ENCODE measurements at regions not wholly inside any gene's neighbourhood (a gene's known extent, or its start where the extent isn't known, plus 50 kb on each side); places are given as distances from the start of the nearest gene placed in this dataset.

DNA sequence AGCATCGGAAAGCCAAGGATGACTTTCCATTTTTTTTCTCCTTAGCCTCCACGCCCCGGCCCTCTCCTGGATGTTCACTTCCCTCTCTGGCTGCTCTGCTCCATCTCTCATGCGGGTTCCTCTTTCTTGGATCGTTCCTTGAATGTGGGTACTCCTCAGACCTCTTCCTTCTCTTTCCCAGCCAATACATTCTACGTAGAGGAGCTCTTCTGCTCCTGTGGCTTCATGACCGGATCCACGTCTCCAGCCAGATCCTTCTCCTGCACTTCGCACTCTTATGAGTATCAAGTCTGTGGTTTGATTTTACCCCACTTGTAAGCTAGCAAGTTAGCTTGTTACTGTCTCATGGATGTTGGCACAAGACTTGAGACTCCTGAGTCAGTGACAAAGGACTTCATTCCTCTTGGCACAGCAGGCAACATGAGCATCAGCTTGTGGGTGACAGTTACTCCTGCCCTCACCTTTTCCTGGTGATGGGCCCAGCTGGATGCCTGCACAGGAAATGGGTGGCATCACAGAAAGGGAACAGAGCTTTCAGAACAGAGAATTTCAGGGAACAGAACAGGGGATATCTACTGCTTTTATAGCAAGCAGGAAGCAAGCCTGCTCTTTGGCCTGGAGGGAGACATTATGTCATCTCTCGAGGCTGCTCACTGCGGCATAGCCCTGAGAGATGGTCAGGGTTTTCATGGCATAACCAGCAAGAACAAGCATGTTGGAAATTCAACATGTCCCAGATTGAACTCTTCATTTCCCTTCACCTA, 100.1 kb upstream of the KIF26B start:
- H3K27ac Mint-ChIP-seq = no peak overlapping the region
- H3K4me1 Mint-ChIP-seq = peaks cover 23% of the 10 kb centered on the region
- no peaks in the 10 kb centered on the region for H3K9me3 Mint-ChIP-seq
- H3K4me3 Mint-ChIP-seq = no peak overlapping the region
- no peaks in the 10 kb centered on the region for H3K36me3 Mint-ChIP-seq
- H3K27me3 Mint-ChIP-seq = peaks cover 48% of the 10 kb centered on the region
- no peak for ATAC-seq

DNA sequence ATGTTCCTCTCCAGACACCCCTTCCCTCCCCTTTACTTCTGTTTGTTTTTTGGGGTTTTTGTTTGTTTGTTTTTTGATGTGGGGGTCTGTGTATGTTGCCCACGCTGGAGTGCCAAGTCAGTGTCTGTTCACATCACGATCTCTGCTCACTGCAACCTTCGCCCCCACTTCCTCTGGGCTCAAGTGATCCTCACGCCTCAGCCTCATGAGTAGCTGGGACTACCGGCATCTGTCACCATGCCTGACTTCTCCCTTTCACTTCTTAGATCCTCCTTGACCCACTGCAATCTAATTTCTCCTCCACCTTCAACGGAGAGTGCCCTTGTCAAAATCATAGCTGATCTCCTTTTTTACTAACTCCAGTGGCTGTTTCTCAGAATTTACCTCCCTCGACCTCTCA, 100.7 kb upstream of the KIF26B start:
- Mint-ChIP-seq H3K36me3 (no peaks in the 10 kb centered on the region), H3K27me3 (peaks cover 48% of the 10 kb centered on the region), H3K9me3 (no peaks in the 10 kb centered on the region), H3K4me3 (no peak overlapping the region), H3K27ac (no peak overlapping the region), H3K4me1 (peaks cover 23% of the 10 kb centered on the region)
- no peak for ATAC-seq

GRCh38 chr1:245052258-245052657, 102.5 kb upstream of the KIF26B start:
- no peak for ATAC-seq
- Mint-ChIP-seq H3K27ac (peak overlapping the region; percentile 12), H3K4me1 (peaks cover 23% of the 10 kb centered on the region), H3K9me3 (no peaks in the 10 kb centered on the region), H3K27me3 (peaks cover 48% of the 10 kb centered on the region), H3K4me3 (no peak overlapping the region), H3K36me3 (no peaks in the 10 kb centered on the region)

GRCh38 chr1:245051349-245052221, 103.2 kb upstream of the KIF26B start:
- ATAC-seq = peak; percentile 34

GRCh38 chr1:245046769-245047168, 108.0 kb upstream of the KIF26B start:
- Mint-ChIP-seq H3K36me3 (no peaks in the 10 kb centered on the region), H3K4me1 (peaks cover 14% of the 10 kb centered on the region), H3K27me3 (peaks cover 10% of the 10 kb centered on the region), H3K4me3 (no peak overlapping the region), H3K9me3 (no peaks in the 10 kb centered on the region), H3K27ac (no peak overlapping the region)
- no peak for ATAC-seq

More at GRCh38 chr1:245051349-245052221, 103.2 kb upstream of the KIF26B start:
- H3K36me3 Mint-ChIP-seq = no peaks in the 10 kb centered on the region
- H3K27me3 Mint-ChIP-seq = peaks cover 48% of the 10 kb centered on the region
- no peaks in the 10 kb centered on the region for H3K9me3 Mint-ChIP-seq
- H3K4me3 Mint-ChIP-seq = peak overlapping the region; percentile 48
- peaks cover 23% of the 10 kb centered on the region for H3K4me1 Mint-ChIP-seq
- peak overlapping the region; percentile 12 for H3K27ac Mint-ChIP-seq

DNA sequence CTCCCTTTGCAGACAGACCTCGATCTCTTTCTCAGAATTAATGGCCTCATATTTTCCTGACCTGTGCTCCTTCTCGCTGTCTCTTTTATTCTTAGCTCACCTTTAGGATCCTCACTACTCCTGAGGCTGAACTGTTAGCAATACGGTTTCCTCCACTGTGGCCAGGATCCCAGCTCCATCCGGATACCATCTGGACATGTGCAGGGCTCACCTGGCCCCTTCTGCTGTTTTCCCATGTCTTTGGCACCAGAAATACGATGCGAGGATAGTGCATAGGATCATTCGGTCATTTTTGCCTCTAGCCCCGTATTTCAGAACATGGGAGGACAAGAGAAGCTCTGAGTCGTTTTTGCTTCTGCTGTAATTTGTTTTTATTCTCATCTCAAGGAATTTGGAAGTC, 108.5 kb upstream of the KIF26B start:
- no peak overlapping the region for H3K4me3 Mint-ChIP-seq
- no peak overlapping the region for H3K27ac Mint-ChIP-seq
- peaks cover 10% of the 10 kb centered on the region for H3K4me1 Mint-ChIP-seq
- ATAC-seq = no peak
- H3K9me3 Mint-ChIP-seq = no peaks in the 10 kb centered on the region
- no peaks in the 10 kb centered on the region for H3K36me3 Mint-ChIP-seq
- H3K27me3 Mint-ChIP-seq = peaks cover 5% of the 10 kb centered on the region

DNA sequence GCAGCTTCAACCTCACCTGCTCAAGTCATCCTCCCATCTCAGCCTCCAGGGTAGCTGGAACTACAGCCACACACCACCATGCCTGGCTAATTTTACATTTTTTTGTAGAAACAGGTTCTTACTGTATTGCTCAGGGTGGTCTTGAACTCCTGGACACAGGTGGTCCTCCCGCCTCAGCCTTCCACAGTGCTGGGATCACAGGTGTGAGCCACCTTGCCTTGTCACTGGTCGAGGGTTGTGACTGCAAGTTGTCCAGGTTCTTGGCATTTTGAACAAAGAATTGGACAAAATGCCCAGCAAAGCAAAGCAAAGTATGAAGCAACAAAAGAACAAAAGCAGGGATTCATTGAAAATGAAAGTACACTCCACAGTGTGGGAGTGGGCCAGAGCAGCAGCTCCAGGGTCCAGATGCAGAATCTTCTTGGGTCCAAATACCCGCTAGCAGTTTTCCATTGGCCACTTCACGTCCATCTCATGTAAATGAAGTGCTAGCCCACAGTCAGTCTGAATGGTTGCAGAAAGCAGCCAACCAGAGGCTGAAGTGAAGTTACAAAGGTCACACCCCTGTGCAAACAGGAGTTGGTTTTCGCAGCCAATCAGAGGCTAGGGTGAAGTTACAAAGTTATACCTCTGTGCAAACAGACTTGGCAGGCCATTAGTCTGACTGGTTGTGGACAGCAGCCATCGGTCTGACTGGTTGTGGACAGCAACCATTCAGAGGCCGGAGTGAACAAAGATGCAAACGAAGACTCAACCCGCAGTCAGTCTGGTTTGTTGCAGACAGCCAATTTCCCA, 109.5 kb upstream of the KIF26B start:
- H3K4me3 Mint-ChIP-seq = no peak overlapping the region

DNA sequence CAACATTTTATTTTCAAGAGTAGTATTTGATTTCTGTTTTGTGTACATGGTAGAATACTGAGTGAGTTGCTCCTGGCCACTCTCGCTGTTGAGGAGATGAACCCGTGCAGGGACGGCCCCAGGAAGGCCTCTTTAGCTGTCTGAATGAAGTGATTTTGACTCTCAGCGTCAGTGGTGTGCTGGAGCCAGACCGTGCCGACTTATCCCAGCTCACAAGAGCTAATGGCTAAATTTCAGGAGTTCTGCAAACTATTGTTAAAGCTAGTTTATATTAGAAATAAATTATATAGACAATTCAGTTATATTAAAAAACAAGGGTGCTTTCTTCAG, 111.2 kb upstream of the KIF26B start:
- ATAC-seq = no peak
- no peak overlapping the region for H3K4me3 Mint-ChIP-seq
- H3K36me3 Mint-ChIP-seq = no peaks in the 10 kb centered on the region
- H3K9me3 Mint-ChIP-seq = no peaks in the 10 kb centered on the region
- no peaks in the 10 kb centered on the region for H3K27me3 Mint-ChIP-seq
- H3K4me1 Mint-ChIP-seq = peaks cover 6% of the 10 kb centered on the region
- no peak overlapping the region for H3K27ac Mint-ChIP-seq

More for the DNA sequence above, 109.5 kb upstream of the KIF26B start:
- no peaks in the 10 kb centered on the region for H3K9me3 Mint-ChIP-seq
- no peak for ATAC-seq
- no peaks in the 10 kb centered on the region for H3K27me3 Mint-ChIP-seq
- H3K36me3 Mint-ChIP-seq = no peaks in the 10 kb centered on the region
- H3K27ac Mint-ChIP-seq = no peak overlapping the region
- H3K4me1 Mint-ChIP-seq = peaks cover 6% of the 10 kb centered on the region

- no peak for ATAC-seq
- H3K36me3 Mint-ChIP-seq = no peaks in the 10 kb centered on the region
- H3K4me3 Mint-ChIP-seq = no peak overlapping the region
- H3K4me1 Mint-ChIP-seq = peaks cover 3% of the 10 kb centered on the region
- no peak overlapping the region for H3K27ac Mint-ChIP-seq
- no peaks in the 10 kb centered on the region for H3K27me3 Mint-ChIP-seq
- H3K9me3 Mint-ChIP-seq = no peaks in the 10 kb centered on the region
Measured at GRCh38 chr1:245041058-245041698, 113.6 kb upstream of the KIF26B start.

GRCh38 chr1:245039196-245039595, 115.6 kb upstream of the KIF26B start:
- no peak for ATAC-seq

DNA sequence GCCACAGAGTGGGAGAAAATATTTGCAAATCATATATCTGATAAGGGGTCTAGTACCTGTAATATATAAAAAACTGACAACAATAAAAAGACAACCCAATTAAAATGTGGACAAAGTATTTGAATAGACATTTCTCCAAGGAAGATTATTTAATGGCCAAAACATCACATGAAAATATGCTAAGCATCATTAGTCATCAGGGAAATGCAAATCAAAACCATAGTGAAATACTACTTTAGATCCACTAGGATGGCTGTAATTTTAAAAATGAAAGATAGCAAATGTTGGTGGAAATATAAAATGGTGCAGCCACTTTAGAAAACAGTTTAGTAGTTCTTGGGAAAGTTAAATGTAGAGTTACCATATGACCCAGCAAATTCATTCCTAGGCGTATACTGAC, 118.7 kb upstream of the KIF26B start:
- no peaks in the 10 kb centered on the region for H3K9me3 Mint-ChIP-seq
- H3K27ac Mint-ChIP-seq = no peak overlapping the region
- no peaks in the 10 kb centered on the region for H3K27me3 Mint-ChIP-seq
- no peaks in the 10 kb centered on the region for H3K36me3 Mint-ChIP-seq
- ATAC-seq = no peak
- H3K4me1 Mint-ChIP-seq = no peaks in the 10 kb centered on the region
- H3K4me3 Mint-ChIP-seq = no peak overlapping the region

More at GRCh38 chr1:245039196-245039595, 115.6 kb upstream of the KIF26B start:
- H3K27me3 Mint-ChIP-seq = no peaks in the 10 kb centered on the region
- no peaks in the 10 kb centered on the region for H3K4me1 Mint-ChIP-seq
- H3K9me3 Mint-ChIP-seq = no peaks in the 10 kb centered on the region
- H3K27ac Mint-ChIP-seq = no peak overlapping the region
- H3K4me3 Mint-ChIP-seq = no peak overlapping the region
- H3K36me3 Mint-ChIP-seq = no peaks in the 10 kb centered on the region

- H3K9me3 Mint-ChIP-seq = no peaks in the 10 kb centered on the region
- no peak for ATAC-seq
- no peak overlapping the region for H3K4me3 Mint-ChIP-seq
- no peaks in the 10 kb centered on the region for H3K27me3 Mint-ChIP-seq
- no peaks in the 10 kb centered on the region for H3K4me1 Mint-ChIP-seq
- no peak overlapping the region for H3K27ac Mint-ChIP-seq
- H3K36me3 Mint-ChIP-seq = no peaks in the 10 kb centered on the region
Measured at GRCh38 chr1:245031041-245031440, 123.7 kb upstream of the KIF26B start.

- H3K4me1 Mint-ChIP-seq = no peaks in the 10 kb centered on the region
- H3K9me3 Mint-ChIP-seq = no peaks in the 10 kb centered on the region
- H3K4me3 Mint-ChIP-seq = no peak overlapping the region
- no peak for ATAC-seq
- H3K36me3 Mint-ChIP-seq = no peaks in the 10 kb centered on the region
- no peaks in the 10 kb centered on the region for H3K27me3 Mint-ChIP-seq
- no peak overlapping the region for H3K27ac Mint-ChIP-seq
Measured at GRCh38 chr1:245026247-245026646, 128.5 kb upstream of the KIF26B start.

GRCh38 chr1:245025525-245025924, 129.3 kb upstream of the KIF26B start:
- ATAC-seq = no peak
- Mint-ChIP-seq H3K9me3 (no peaks in the 10 kb centered on the region), H3K27me3 (no peaks in the 10 kb centered on the region), H3K4me3 (no peak overlapping the region), H3K27ac (no peak overlapping the region), H3K4me1 (no peaks in the 10 kb centered on the region), H3K36me3 (no peaks in the 10 kb centered on the region)

- ATAC-seq = no peak
- Mint-ChIP-seq H3K27me3 (no peaks in the 10 kb centered on the region), H3K36me3 (no peaks in the 10 kb centered on the region), H3K9me3 (no peaks in the 10 kb centered on the region), H3K27ac (no peak overlapping the region), H3K4me3 (no peak overlapping the region), H3K4me1 (peaks cover 6% of the 10 kb centered on the region)
Measured at GRCh38 chr1:245023222-245023621, 131.6 kb upstream of the KIF26B start.

Data from stimulated activated memory B cell treated with anti-CD40 and anti-IgM and Interleukin-4, amounts not matched to agents 10 μg/mL and 1 μg/mL and 100 μg/mL, for 72 hours (primary cell).